SIG-M5 treated with dmso at 0.1 percent for 504 hours (cell line): ENCODE measurements at regions not wholly inside any gene's neighbourhood (a gene's known extent, or its start where the extent isn't known, plus 50 kb on each side); places are given as distances from the start of the nearest gene placed in this dataset.
"Not testable (repeated sequence)": the region's sequence is repeated elsewhere in the genome, so short reads cannot be mapped to it uniquely, and the experiment has no call there.

ENCODE experiments used
- DNase-seq: peaks from one replicate; lab custom pipeline; 2025; ENCODE audit not compliant: unreplicated experiment; lab: John Stamatoyannopoulos, UW

- DNase-seq, result no peak
These were observed 1247.3 kb downstream of the NXPH1 start for GRCh38 chr7:9680713-9681112.

- no peak for DNase-seq
These were observed 1247.9 kb downstream of the NXPH1 start for GRCh38 chr7:9681284-9681683.

GRCh38 chr7:9691286-9691685, 1257.9 kb downstream of the NXPH1 start:
- DNase-seq, result no peak

- DNase-seq, result no peak
These were observed 1265.0 kb downstream of the NXPH1 start for GRCh38 chr7:9698375-9698774.

GRCh38 chr7:9709216-9709615, 1264.5 kb upstream of the PHF14 start:
- DNase-seq, result no peak

- no peak for DNase-seq
These were observed 1262.3 kb upstream of the PHF14 start for GRCh38 chr7:9711259-9711918.

- no peak for DNase-seq
These were observed 1255.5 kb upstream of the PHF14 start for GRCh38 chr7:9718071-9718661.

- DNase-seq, result no peak
These were observed 1254.4 kb upstream of the PHF14 start for GRCh38 chr7:9719303-9719702.

- DNase-seq, result no peak
These were observed 1254.0 kb upstream of the PHF14 start for GRCh38 chr7:9719721-9720120.

- DNase-seq, result not testable (repeated sequence)
These were observed 1247.6 kb upstream of the PHF14 start for GRCh38 chr7:9725940-9726663.

GRCh38 chr7:9726811-9727210, 1246.9 kb upstream of the PHF14 start:
- DNase-seq, result not testable (repeated sequence)

GRCh38 chr7:9727467-9727869, 1246.2 kb upstream of the PHF14 start:
- DNase-seq, result not testable (repeated sequence)

- not testable (repeated sequence) for DNase-seq
These were observed 1245.5 kb upstream of the PHF14 start for GRCh38 chr7:9728014-9728657.

GRCh38 chr7:9752033-9752432, 1221.6 kb upstream of the PHF14 start:
- no peak for DNase-seq

- no peak for DNase-seq
These were observed 1212.4 kb upstream of the PHF14 start for GRCh38 chr7:9761224-9761623.

- DNase-seq, result no peak
These were observed 1196.8 kb upstream of the PHF14 start for GRCh38 chr7:9776900-9777299.

- DNase-seq, result no peak
These were observed 1195.3 kb upstream of the PHF14 start for GRCh38 chr7:9778367-9778766.

GRCh38 chr7:9781710-9782109, 1192.0 kb upstream of the PHF14 start:
- no peak for DNase-seq

GRCh38 chr7:9782275-9782674, 1191.4 kb upstream of the PHF14 start:
- DNase-seq, result no peak

- DNase-seq, result no peak
These were observed 1188.5 kb upstream of the PHF14 start for GRCh38 chr7:9785211-9785610.

GRCh38 chr7:9796241-9796640, 1177.4 kb upstream of the PHF14 start:
- no peak for DNase-seq
